GM10266 (cell line): ENCODE measurements at regions not wholly inside any gene's neighbourhood (a gene's known extent, or its start where the extent isn't known, plus 50 kb on each side); places are given as distances from the start of the nearest gene placed in this dataset.

Experiments
- DNase-seq: peaks from one replicate; pipeline ENCODE4 v3.0.0; 2012; ENCODE audit errors: extremely low spot score
- CTCF ChIP-seq: IDR thresholded peaks from 2 replicates; pipeline ENCODE4 v1.5.1; 2012; ENCODE audit warnings: mild to moderate bottlenecking, low read depth; ENCODE audit not compliant: control insufficient read depth, insufficient read depth; ENCODE audit errors: missing control alignments

DNA sequence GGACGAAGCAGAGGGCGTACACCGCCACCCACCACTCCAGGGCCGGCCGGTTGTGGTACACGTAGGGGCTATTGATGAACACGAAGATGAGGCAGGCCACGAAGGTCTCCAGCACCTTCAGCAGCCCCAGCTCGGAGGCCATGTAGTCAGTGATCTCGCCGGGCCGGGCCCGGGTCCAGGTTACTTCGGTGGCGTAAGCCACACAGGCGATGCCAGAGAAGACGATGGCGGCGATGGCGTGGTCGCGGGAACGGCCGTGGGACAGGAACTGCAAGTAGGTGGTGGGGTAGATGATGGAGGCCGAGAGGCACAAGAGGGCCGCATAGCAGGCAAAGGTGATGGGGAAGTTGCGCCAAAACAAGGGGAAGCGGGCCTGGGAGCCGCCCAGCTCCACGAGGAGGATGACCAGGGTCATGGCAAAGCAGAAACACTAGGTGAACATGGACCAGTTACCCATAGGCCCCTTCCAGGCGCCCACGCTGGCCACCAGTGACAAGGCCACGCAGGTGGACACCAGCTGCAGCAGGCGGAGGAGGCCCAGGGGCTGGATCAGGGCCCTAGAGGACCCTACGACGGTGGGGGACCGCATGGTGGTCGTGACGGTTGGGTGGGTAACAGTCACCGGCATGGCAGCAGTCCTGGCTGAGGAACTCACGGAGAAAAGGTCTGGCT lies 128.4 kb upstream of the FAM98A start:
- TF ChIP-seq CTCF: no peak
- DNase-seq: no peak

GRCh38 chr2:33726415-33726814 lies 127.3 kb upstream of the FAM98A start:
- no peak for DNase-seq
- TF ChIP-seq CTCF: no peak

DNA sequence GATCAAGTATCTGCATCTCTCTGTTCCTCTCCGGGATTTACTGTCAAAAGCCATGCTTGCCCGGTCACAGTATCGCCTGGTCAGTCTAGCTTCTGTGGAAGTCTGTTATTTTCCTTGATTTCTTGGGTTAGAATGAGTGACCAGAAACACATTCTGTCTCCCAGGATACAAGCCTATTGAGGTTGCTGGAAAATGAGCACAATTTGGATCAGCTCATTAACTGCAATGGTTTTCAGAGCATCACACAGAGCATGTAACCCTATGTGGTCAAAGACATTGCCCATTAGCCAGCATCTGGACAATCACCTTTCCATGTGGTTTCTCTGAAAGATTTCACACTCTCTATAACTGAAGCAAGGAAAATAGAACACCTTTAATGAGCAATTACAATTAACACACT lies 124.2 kb upstream of the FAM98A start:
- no peak for DNase-seq
- no peak for TF ChIP-seq CTCF

- TF ChIP-seq CTCF: no peak
- no peak for DNase-seq
Observed at GRCh38 chr2:33719067-33719466, 120.0 kb upstream of the FAM98A start.

DNA sequence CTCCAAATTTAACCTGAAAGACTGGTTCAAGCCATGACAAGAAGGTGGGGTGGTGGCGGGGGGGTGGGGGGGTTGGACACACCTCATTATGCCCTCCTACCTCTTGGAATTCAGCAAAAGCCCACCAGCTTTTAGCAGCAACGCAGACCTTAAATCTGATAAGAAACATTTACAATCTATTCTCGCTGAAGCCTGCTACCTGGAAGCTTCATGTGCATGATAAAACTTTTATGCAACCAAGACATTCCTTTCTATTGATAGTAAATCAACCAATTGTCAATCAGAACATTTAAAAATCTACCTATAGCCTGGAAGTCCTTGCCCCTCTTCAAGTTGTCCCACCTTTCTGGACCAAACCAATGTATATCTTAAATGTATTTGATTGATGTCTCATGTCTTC lies 113.6 kb upstream of the FAM98A start:
- TF ChIP-seq CTCF: no peak
- no peak for DNase-seq

- no peak for DNase-seq
Observed at GRCh38 chr2:33709951-33710350, 110.9 kb upstream of the FAM98A start.

More at GRCh38 chr2:33709951-33710350, 110.9 kb upstream of the FAM98A start:
- no peak for TF ChIP-seq CTCF
